ENCODE measurements at regions not wholly inside any gene's neighbourhood (a gene's known extent, or its start where the extent isn't known, plus 50 kb on each side); places are given as distances from the start of the nearest gene placed in this dataset.

- TF ChIP-seq CTCF (IDR thresholded peaks at IDR 0.05), result no peak
Measured at GRCh38 chr2:120604767-120605166, 130.9 kb upstream of the GLI2 start.

GRCh38 chr2:120605231-120605935 lies 130.3 kb upstream of the GLI2 start:
- no peak for TF ChIP-seq CTCF (IDR thresholded peaks at IDR 0.05)

- no peak for TF ChIP-seq CTCF (IDR thresholded peaks at IDR 0.05)
Measured at GRCh38 chr2:120606280-120606679, 129.4 kb upstream of the GLI2 start.

- no peak for TF ChIP-seq CTCF (IDR thresholded peaks at IDR 0.05)
Measured at GRCh38 chr2:120606931-120607330, 128.7 kb upstream of the GLI2 start.

- no peak for TF ChIP-seq CTCF (IDR thresholded peaks at IDR 0.05)
Measured at GRCh38 chr2:120607506-120607905, 128.2 kb upstream of the GLI2 start.

- no peak for TF ChIP-seq CTCF (IDR thresholded peaks at IDR 0.05)
Measured at GRCh38 chr2:120607996-120608395, 127.7 kb upstream of the GLI2 start.

GRCh38 chr2:120609826-120610395 lies 125.8 kb upstream of the GLI2 start:
- no peak for TF ChIP-seq CTCF (IDR thresholded peaks at IDR 0.05)
